ENCODE measurements at regions not wholly inside any gene's neighbourhood (a gene's known extent, or its start where the extent isn't known, plus 50 kb on each side); places are given as distances from the start of the nearest gene placed in this dataset.

DNA sequence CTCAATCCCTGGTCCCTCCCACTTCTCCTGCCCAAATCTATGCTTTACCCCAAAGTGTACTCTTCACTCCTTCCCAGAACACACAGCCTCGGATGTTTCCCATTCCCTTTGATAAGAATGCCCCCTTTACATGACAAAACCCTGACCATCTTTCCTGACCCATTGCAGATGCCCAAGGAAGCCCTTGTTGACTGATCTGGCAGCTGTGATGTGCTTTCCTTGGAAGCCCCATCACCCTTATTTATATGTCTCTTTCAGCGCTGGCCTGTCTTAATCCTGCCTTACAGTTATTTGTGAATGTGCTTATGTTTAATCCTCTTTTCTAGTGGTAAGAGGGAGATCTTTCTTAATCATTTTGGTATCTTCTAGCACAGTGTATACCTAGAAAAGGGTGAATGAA is 523.1 kb downstream of the CD83 start:
- ATAC-seq (ENCODE audit: low FRiP score) (no peak), DNase-seq (ENCODE audit: low spot score) (no peak)
- TF ChIP-seq, protein P1, sequence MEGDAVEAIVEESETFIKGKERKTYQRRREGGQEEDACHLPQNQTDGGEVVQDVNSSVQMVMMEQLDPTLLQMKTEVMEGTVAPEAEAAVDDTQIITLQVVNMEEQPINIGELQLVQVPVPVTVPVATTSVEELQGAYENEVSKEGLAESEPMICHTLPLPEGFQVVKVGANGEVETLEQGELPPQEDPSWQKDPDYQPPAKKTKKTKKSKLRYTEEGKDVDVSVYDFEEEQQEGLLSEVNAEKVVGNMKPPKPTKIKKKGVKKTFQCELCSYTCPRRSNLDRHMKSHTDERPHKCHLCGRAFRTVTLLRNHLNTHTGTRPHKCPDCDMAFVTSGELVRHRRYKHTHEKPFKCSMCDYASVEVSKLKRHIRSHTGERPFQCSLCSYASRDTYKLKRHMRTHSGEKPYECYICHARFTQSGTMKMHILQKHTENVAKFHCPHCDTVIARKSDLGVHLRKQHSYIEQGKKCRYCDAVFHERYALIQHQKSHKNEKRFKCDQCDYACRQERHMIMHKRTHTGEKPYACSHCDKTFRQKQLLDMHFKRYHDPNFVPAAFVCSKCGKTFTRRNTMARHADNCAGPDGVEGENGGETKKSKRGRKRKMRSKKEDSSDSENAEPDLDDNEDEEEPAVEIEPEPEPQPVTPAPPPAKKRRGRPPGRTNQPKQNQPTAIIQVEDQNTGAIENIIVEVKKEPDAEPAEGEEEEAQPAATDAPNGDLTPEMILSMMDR (IDR thresholded peaks at IDR 0.05): no peak

DNA sequence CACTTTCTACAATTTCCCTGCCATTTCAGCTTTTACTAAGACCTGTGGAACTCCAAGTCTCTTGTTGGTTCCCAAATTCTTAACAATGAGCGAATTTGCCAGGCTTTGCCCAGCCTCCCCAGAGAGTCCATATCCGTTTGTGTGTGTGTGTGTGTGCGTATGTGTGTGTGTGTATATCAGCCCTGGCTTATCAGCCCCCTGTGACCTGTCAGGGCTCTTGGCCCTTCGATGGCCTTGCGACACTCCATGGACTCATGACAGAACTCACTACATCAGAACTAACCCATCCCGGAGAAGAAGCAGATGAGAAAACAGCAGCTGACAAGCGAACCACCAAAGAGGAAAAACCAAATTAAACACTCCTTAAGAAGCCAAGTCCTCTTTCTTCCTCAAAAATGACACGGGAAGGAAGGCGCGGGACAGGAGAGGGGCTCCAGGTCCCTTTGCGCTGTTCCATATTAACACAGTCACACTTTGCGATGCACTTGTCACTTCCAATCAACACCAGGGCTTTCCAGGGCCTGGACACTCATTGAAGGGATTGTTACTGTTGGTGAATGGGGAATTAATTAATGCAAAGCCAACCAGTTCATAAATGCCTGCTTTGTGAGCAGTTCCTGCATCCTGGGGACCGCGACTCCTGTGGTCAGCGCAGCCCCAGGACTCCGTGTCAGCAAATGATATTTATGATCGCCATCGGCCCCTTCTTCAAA is 524.0 kb downstream of the CD83 start:
- TF ChIP-seq, protein P1 (IDR thresholded peaks at IDR 0.05): no peak
- DNase-seq (ENCODE audit: low spot score) (no peak), ATAC-seq (ENCODE audit: low FRiP score) (no peak)

DNA sequence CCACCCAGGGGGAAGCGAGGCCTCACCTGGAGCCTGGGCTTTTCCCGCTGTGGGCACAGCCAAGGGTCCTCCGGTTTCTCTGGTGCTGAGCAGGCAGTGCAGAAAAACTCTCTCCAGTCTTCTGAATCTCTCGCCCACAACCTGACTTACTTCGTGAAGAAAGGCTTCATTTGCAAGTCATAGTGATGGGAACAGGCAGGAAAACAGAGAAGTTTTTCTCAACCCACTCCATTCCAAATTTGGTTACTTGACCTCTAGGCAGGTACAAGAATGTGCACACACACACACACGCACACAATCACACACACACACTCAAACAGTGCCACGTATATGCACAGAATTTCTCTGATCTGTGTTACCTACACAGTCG is 524.5 kb downstream of the CD83 start:
- ATAC-seq (ENCODE audit: low FRiP score): no peak
- no peak for DNase-seq (ENCODE audit: low spot score)
- TF ChIP-seq, protein P1 (IDR thresholded peaks at IDR 0.05): no peak

DNA sequence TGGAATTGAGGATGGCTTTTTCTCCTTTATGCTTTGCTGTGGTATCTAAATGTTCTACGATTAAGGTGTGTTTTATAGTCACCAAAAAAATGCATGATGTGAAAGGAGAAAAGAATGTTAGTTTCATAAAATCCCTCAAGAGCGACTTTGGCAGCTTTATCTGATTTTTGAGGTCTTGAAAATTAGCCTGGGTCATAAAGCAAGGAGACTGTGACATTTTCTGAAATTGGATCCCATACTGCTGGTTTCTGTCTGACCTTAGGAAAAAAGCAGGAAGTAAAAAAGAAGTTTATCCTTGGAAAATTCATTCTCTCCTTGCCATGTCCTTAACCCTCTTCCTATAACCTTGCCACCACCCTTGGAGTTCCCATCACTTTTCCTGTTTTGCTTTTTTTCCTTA is 525.3 kb downstream of the CD83 start:
- no peak for DNase-seq (ENCODE audit: low spot score)
- TF ChIP-seq, protein P1 (IDR thresholded peaks at IDR 0.05): no peak
- no peak for ATAC-seq (ENCODE audit: low FRiP score)

DNA sequence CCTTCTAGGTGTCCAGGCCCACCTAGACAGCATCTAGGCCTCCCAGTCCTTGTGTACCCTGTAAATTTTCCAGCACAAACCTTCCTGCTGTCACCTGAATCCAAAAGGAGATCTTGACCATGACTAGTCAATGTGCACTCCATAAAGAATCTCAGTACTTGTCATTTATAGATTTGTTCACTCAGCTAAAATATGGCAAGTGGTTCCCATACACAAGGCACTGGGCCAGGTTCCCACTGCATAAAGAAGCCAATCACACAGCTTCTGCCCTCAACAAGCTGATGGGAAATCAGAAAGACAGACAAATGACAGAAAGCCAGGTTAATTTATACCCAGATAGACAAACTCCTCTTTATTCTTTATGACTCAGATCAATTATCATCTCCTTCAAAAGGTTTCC is 526.8 kb downstream of the CD83 start:
- DNase-seq (ENCODE audit: low spot score) (no peak), ATAC-seq (ENCODE audit: low FRiP score) (no peak)
- TF ChIP-seq, protein P1 (IDR thresholded peaks at IDR 0.05): no peak

DNA sequence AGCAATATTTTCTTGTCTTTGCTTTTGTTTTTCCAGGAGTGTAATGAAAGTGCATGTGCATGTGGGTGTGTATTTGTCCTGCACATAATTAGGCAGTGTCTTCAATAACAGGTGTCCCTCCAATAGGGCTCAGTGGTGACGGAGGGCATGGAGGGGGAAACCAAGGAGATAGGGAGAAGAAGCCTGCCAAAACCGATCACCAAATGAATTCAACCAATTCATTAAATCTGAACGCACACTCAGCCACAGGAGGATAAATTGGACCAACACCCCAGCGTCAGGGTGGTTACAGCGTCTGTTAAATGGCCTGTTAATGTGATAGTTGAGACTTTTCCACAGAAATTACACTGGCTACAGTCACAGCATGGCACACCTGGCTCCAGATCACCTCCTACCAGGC is 527.6 kb downstream of the CD83 start:
- TF ChIP-seq, protein P1 (IDR thresholded peaks at IDR 0.05): no peak
- no peak for DNase-seq (ENCODE audit: low spot score)
- no peak for ATAC-seq (ENCODE audit: low FRiP score)

DNA sequence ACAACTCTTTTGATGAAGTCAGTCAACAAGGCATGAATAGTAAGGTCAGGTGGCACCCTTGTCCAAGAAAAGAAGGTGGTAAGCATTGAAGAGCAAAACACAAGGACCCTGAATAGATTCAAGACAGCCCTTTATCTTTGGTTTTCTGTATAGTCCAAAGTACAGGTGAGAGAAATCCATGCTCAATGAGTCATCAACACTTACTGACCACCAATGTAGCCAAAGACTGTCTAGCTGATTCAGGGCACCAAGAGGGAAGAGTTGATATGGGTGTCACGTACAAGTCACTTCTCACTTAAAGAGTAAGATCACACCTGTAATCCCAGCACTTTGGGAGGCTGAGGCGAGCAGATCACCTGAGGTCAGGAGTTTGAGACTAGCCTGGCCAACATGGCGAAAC is 528.3 kb downstream of the CD83 start:
- DNase-seq (ENCODE audit: low spot score) (no peak), ATAC-seq (ENCODE audit: low FRiP score) (no peak)
- TF ChIP-seq, protein P1 (IDR thresholded peaks at IDR 0.05): no peak

All from omental fat pad (tissue), 3 donors.